ENCODE measurements at regions not wholly inside any gene's neighbourhood (a gene's known extent, or its start where the extent isn't known, plus 50 kb on each side); places are given as distances from the start of the nearest gene placed in this dataset.
"Not testable (repeated sequence)": the region's sequence is repeated elsewhere in the genome, so short reads cannot be mapped to it uniquely, and the experiment has no call there.

DNA sequence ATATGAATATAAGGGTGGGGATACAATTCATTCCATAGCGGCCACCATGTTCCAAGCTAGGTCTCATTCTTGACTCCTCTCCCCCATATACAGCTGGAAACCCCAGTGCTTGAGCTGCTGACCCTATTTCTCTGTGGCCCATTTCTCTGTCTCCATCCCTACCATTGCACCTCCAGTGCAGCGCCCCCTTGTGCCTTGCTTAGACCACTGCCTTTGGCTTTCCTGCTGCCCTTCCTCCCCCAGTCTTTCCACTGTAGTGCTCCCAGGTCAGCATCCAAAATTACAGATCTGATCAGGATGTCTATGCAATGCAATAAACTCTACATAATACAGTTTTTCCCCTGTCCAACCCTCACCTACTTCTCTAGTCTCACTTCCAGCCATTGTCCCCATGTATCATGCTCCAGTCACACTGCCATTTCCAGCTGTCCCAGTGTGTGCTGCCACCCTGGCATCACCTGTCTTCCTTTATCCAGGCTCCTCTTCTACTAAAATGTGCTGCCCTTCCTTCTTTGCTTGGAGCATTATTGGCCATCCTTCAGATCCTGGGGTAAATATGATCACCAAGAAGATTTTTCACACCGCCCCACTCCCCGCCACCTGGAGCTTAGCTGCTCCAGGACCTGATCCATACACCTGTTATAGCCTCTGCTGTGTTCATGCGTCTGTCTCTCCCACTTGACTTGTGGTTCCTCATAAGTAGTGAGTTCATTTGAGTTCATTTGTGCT, 199.4 kb upstream of the IPO5 start:
- no peak overlapping the region for H3K27ac ChIP-seq

DNA sequence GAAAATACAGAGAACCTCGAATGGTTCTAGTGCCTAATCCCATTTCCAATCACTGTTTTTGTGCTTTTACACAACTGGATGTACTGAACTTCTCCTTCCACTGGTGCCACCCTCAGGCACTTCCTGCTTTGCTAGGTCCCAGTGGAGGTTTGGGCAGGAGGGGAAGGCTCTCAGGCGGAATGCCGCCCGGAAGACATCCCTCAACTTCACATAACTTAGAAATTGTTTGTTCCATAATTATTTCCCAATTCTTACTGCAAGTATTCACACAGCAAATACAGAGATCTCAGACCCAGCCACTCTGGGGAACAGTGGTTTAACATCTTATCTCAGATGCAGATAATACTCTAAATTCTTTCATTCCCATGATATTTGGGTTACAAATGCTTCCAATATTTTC, 195.7 kb upstream of the IPO5 start:
- H3K27ac ChIP-seq = no peak overlapping the region
- TF ChIP-seq, protein P1, sequence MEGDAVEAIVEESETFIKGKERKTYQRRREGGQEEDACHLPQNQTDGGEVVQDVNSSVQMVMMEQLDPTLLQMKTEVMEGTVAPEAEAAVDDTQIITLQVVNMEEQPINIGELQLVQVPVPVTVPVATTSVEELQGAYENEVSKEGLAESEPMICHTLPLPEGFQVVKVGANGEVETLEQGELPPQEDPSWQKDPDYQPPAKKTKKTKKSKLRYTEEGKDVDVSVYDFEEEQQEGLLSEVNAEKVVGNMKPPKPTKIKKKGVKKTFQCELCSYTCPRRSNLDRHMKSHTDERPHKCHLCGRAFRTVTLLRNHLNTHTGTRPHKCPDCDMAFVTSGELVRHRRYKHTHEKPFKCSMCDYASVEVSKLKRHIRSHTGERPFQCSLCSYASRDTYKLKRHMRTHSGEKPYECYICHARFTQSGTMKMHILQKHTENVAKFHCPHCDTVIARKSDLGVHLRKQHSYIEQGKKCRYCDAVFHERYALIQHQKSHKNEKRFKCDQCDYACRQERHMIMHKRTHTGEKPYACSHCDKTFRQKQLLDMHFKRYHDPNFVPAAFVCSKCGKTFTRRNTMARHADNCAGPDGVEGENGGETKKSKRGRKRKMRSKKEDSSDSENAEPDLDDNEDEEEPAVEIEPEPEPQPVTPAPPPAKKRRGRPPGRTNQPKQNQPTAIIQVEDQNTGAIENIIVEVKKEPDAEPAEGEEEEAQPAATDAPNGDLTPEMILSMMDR (conservative IDR thresholded peaks at IDR 0.05) = no peak
- no peak for TF ChIP-seq ZFX (IDR thresholded peaks at IDR 0.05)

More for the DNA sequence above, 199.4 kb upstream of the IPO5 start:
- no peak for TF ChIP-seq ZFX (IDR thresholded peaks at IDR 0.05)
- TF ChIP-seq, protein P1 (conservative IDR thresholded peaks at IDR 0.05) = peak; percentile 23

DNA sequence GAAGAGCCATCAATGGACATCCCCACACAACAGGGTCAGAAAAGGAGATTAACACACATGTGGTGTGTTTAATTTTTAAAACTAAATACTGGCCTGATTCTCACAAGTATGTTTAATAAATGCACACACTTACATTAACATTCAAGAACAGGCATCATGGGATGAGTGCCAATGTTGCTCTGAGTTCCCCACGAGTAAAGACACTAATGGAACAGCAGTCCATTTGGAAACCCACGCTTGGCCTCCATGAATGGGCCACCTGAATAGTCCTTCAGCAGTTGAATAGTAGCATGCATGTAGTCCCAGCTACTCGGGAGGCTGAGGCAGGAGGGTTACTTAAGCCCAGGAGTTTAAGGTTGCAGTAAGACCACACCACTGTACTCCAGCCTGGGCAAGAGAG, 195.2 kb upstream of the IPO5 start:
- no peak for TF ChIP-seq ZFX (IDR thresholded peaks at IDR 0.05)
- TF ChIP-seq, protein P1 (conservative IDR thresholded peaks at IDR 0.05) = no peak

DNA sequence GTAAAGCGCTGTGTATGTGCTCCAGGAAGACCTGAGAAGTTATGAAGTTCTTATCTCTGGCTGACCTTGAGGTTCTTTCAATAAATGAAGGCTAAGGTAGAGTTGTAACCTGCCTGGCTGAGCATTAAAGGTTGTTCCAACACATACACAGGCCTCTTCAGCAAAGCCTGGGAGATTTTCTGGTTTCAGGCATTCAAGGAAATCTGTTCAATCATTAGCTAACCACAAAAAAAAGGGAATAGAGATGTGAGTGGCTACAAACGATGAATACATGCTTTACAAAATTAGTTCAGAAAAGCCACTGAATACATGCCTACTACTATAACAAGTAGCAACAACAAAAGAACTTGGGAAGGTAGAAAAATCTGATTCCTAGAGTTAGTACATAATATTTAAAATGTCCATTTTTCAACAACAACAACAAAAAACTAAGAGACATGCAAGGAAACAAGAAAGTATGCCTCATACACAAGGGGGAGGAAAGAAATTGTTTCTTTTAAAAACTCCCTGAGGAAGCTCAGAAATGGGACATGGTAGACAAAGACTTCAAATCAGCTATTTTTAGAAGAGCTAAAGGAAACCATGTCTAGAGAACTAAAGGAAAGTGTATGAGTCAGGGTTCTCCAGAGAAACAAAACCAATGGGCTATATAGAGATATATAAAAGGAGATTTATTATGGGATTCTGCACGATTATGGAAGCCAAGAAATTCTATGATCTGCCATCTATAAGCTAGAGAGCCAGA, 191.5 kb upstream of the IPO5 start:
- H3K27ac ChIP-seq = no peak overlapping the region
- TF ChIP-seq, protein P1 (conservative IDR thresholded peaks at IDR 0.05) = no peak
- no peak for TF ChIP-seq ZFX (IDR thresholded peaks at IDR 0.05)

More for the DNA sequence above, 195.2 kb upstream of the IPO5 start:
- no peak overlapping the region for H3K27ac ChIP-seq

DNA sequence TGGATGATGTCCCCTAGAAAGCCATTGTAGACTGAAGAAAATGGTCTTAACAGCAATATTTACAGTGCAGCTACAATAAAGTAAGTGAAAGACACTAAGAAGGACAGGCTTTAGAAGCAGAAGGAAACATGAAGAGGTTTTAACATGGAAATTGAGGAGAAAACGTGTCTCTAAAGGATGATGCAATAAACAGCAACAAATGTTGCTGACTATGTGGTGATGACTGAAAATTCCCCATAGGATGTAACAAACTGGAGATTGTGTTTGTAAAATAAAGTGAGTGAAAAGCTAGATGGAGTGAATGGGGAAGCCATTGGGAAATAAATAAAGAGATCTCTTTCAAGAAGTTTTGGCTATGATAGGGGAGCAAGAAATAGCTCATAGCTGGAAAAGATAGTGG, 186.7 kb upstream of the IPO5 start:
- TF ChIP-seq ZFX (IDR thresholded peaks at IDR 0.05) = no peak
- TF ChIP-seq, protein P1 (conservative IDR thresholded peaks at IDR 0.05) = no peak
- H3K27ac ChIP-seq = no peak overlapping the region

DNA sequence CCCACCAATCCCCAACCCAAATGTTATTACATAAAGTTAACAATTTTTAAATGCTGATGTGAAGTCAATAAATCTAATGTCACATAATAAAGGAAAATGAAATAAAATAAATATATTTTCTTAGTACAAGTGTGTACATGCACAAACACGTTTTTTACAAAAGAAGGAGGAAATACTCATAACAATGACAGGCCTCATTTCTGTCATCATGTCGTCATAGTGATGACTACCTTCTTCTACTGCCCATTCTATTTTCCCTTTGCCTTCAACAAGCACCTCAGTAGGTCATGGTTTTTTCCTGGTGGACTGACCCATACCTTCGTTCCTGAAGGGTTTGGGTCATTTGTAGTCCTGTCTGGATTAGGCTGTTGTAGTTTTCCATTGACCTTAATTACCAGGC, 185.3 kb upstream of the IPO5 start:
- no peak overlapping the region for H3K27ac ChIP-seq
- TF ChIP-seq, protein P1 (conservative IDR thresholded peaks at IDR 0.05) = no peak
- no peak for TF ChIP-seq ZFX (IDR thresholded peaks at IDR 0.05)

DNA sequence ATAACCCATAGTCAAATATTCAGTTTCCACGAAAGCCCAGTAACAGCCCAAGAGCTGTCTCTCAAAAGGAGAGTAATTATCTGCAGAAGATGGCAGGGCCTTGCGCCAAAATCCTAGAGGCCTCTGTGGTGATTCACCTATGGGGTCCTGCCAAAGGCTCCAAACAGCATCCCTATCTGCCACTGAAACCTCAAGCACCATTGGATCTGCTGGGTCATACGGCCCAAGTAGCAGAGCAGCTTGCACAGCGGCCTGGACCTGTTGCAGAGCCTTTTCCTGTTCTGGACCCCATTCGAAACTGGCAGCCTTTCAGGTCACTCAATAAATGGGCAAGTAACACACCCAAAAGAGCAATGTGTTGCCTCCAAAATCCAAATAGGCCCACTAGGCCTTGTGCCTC, 183.2 kb upstream of the IPO5 start:
- not testable (repeated sequence) for H3K27ac ChIP-seq

DNA sequence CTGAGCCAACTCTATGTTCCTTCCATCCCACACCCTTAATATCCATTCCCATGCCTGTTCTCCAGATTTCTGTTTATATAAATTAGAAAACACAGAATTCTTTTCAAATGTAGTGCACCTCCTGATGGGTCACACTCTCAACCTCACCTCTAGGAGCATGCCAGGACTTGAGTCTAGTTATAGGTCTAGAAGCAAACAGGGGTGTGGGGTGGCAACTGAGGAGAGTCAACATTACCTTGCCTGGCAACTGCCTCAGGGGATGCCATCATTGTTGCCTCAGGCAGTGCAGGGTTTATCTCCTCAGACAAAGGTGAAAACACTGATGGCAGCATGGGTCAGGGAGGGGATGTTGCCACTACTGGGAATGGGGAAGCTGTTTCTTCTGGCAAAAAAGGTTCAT, 181.0 kb upstream of the IPO5 start:
- H3K27ac ChIP-seq = not testable (repeated sequence)

DNA sequence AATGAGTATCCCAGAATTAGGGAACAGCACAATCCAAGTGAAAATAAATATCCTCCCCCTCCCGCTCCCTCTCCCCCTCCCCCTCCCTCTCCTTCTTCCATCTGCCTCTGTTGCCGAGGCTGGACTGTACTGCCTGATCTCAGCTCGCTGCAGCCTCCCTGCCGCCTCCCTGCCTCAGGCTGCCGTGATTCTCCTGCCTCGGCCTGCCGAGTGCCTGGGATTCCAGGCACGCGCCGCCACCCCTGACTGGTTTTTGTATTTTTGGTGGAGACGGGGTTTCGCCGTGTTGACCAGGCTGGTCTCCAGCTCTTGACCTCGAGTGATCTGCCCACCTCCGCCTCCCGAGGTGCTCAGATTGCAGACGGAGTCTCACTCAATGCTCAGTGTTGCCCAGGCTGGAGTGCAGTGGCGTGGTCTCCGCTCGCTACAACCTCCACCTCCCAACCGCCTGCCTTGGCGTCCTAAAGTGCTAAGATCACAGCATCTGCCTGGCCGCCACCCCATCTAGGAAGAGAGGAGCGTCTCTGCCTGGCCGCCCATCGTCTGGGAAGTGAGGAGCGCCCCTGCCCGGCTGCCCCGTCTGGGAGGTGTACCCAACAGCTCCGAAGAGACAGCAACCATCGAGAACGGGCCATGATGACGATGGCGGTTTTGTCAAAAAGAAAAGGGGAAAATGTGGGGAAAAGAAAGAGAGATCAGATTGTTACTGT, 178.9 kb upstream of the IPO5 start:
- H3K27ac ChIP-seq = not testable (repeated sequence)
